GM12878 (cell line): ENCODE measurements at regions not wholly inside any gene's neighbourhood (a gene's known extent, or its start where the extent isn't known, plus 50 kb on each side); places are given as distances from the start of the nearest gene placed in this dataset.

Source experiments
- ATF2 ChIP-seq: IDR thresholded peaks from 2 replicates; pipeline ENCODE4 v1.6.1; 2012; ENCODE audit warnings: low read length, inconsistent platforms
- NR2F1 ChIP-seq: fragments of 450-650 bp; conservative IDR thresholded peaks from 2 replicates; pipeline ENCODE4 v1.6.1; 2017; ENCODE audit warnings: mild to moderate bottlenecking
- SREBF2 ChIP-seq: IDR thresholded peaks from 2 replicates; pipeline ENCODE4 v1.6.1; 2012; ENCODE audit warnings: mild to moderate bottlenecking, low read length
- SUPT20H ChIP-seq: IDR thresholded peaks from 2 replicates; pipeline ENCODE4 v1.6.1; 2011; ENCODE audit warnings: low read depth, mild to moderate bottlenecking, low read length, moderate library complexity, borderline replicate concordance; ENCODE audit not compliant: control insufficient read depth
- TAF1 ChIP-seq: IDR thresholded peaks from 2 replicates; pipeline ENCODE4 v1.6.1; 2011; ENCODE audit warnings: mild to moderate bottlenecking, low read depth, low read length, borderline replicate concordance
- USF2 ChIP-seq: IDR thresholded peaks from 2 replicates; pipeline ENCODE4 v1.6.1; 2011; ENCODE audit warnings: low read depth, low read length, improper control_type of control experiment, borderline replicate concordance

GRCh38 chr9:84057662-84058061 is 77.1 kb downstream of the RMI1 start:
- TF ChIP-seq ATF2, result no peak
- TF ChIP-seq USF2, result no peak
- TF ChIP-seq NR2F1, result no peak
- no peak for TF ChIP-seq SUPT20H
- no peak for TF ChIP-seq SREBF2
- TF ChIP-seq TAF1, result no peak
